Esophagus squamous epithelium (tissue), 4 donors: ENCODE measurements at regions not wholly inside any gene's neighbourhood (a gene's known extent, or its start where the extent isn't known, plus 50 kb on each side); places are given as distances from the start of the nearest gene placed in this dataset.

Experiments
- POLR2A ChIP-seq, 4 donors: fragments of 450-650 bp; IDR thresholded peaks; one replicate each; pipeline ENCODE4 v1.6.1; 2017; ENCODE audit warnings: antibody characterized with exemption in 4 of 4, mild to moderate bottlenecking in 4 of 4, moderate library complexity in 3 of 4
- TF ChIP-seq, protein P1 (sequence below), 6 experiments: fragments of 450-650 bp in 4 of 6; fragments of 200-600 bp in 2 of 6; sonication (generic) in 2 of 6; IDR thresholded peaks; one replicate each; pipeline ENCODE4 v1.5.1; 2016 to 2019; ENCODE audit warnings: antibody characterized with exemption in 6 of 6, mild to moderate bottlenecking in 4 of 6, moderate library complexity in 4 of 6

DNA sequence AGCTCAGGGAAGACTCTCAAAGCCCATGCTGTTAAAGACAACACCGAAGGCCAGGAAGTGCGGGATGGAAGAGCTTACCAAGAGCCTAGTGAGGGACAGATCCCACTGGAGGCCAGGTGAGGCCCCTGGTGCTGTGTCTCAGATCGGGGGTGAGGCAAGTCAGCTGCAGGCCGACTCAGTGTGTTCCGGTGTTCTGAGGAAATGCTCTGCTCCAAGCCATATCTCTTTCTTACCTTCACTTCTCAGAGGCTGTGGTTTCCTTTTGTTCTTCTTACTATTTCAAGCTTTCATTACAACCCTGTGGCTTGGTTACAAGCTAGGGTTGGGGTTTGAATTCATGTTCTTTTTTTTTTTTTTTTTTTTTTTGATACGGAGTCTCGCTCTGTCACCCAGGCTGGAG lies 114.3 kb upstream of the ZFP64 start:
- TF ChIP-seq, protein P1, sequence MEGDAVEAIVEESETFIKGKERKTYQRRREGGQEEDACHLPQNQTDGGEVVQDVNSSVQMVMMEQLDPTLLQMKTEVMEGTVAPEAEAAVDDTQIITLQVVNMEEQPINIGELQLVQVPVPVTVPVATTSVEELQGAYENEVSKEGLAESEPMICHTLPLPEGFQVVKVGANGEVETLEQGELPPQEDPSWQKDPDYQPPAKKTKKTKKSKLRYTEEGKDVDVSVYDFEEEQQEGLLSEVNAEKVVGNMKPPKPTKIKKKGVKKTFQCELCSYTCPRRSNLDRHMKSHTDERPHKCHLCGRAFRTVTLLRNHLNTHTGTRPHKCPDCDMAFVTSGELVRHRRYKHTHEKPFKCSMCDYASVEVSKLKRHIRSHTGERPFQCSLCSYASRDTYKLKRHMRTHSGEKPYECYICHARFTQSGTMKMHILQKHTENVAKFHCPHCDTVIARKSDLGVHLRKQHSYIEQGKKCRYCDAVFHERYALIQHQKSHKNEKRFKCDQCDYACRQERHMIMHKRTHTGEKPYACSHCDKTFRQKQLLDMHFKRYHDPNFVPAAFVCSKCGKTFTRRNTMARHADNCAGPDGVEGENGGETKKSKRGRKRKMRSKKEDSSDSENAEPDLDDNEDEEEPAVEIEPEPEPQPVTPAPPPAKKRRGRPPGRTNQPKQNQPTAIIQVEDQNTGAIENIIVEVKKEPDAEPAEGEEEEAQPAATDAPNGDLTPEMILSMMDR (IDR thresholded peaks at IDR 0.05): no peak
- TF ChIP-seq POLR2A (IDR thresholded peaks at IDR 0.05): no peak
